NCI-H146 treated with DMSO at 0.1 percent for 48 hours (cell line): ENCODE measurements at regions not wholly inside any gene's neighbourhood (a gene's known extent, or its start where the extent isn't known, plus 50 kb on each side); places are given as distances from the start of the nearest gene placed in this dataset.
"Not testable (repeated sequence)": the region's sequence is repeated elsewhere in the genome, so short reads cannot be mapped to it uniquely, and the experiment has no call there.

Source experiments
- DNase-seq: peaks from one replicate; lab custom pipeline; 2025; ENCODE audit not compliant: unreplicated experiment; lab: John Stamatoyannopoulos, UW

GRCh38 chr10:91745090-91745831 lies 53.0 kb upstream of the TNKS2 start:
- DNase-seq: peak; percentile 68

- no peak for DNase-seq
Observed at GRCh38 chr10:91743465-91743864, 54.8 kb upstream of the TNKS2 start.

- no peak for DNase-seq
Observed at GRCh38 chr10:91742229-91742628, 56.0 kb upstream of the TNKS2 start.

GRCh38 chr10:91741356-91741755 lies 56.9 kb upstream of the TNKS2 start:
- no peak for DNase-seq

- DNase-seq: no peak
Observed at GRCh38 chr10:91740353-91740924, 57.8 kb upstream of the TNKS2 start.

GRCh38 chr10:91732265-91732664 lies 66.0 kb upstream of the TNKS2 start:
- not testable (repeated sequence) for DNase-seq

GRCh38 chr10:91729339-91729738 lies 68.9 kb upstream of the TNKS2 start:
- not testable (repeated sequence) for DNase-seq

GRCh38 chr10:91726355-91726754 lies 71.9 kb upstream of the TNKS2 start:
- no peak for DNase-seq

GRCh38 chr10:91724933-91725332 lies 73.3 kb upstream of the TNKS2 start:
- no peak for DNase-seq

- DNase-seq: no peak
Observed at GRCh38 chr10:91713461-91714072, 80.7 kb upstream of the PPP1R3C start.

- DNase-seq: no peak
Observed at GRCh38 chr10:91711885-91712680, 79.2 kb upstream of the PPP1R3C start.

- peak; percentile 76 for DNase-seq
Observed at GRCh38 chr10:91709394-91709798, 76.5 kb upstream of the PPP1R3C start.

GRCh38 chr10:91708174-91708861 lies 75.4 kb upstream of the PPP1R3C start:
- no peak for DNase-seq

- DNase-seq: no peak
Observed at GRCh38 chr10:91707236-91707635, 74.4 kb upstream of the PPP1R3C start.

- DNase-seq: no peak
Observed at GRCh38 chr10:91705948-91706670, 73.2 kb upstream of the PPP1R3C start.

- DNase-seq: no peak
Observed at GRCh38 chr10:91702620-91703019, 69.7 kb upstream of the PPP1R3C start.

- no peak for DNase-seq
Observed at GRCh38 chr10:91700788-91701444, 68.0 kb upstream of the PPP1R3C start.

GRCh38 chr10:91700273-91700672 lies 67.4 kb upstream of the PPP1R3C start:
- no peak for DNase-seq

- DNase-seq: no peak
Observed at GRCh38 chr10:91698258-91698657, 65.4 kb upstream of the PPP1R3C start.
